ENCODE measurements at regions not wholly inside any gene's neighbourhood (a gene's known extent, or its start where the extent isn't known, plus 50 kb on each side); places are given as distances from the start of the nearest gene placed in this dataset.

- DNase-seq: no peak
- Histone ChIP-seq H3K9ac (ENCODE audit: low read depth in 2 of 2, low read length in 2 of 2) (no peak overlapping the region), H3K36me3 (no peaks in the 10 kb centered on the region), H3K9me3 (no peaks in the 10 kb centered on the region), H3K27me3 (no peaks in the 10 kb centered on the region), H3K4me1 (no peaks in the 10 kb centered on the region), H3K27ac (no peak overlapping the region), H3K4me3 (no peak overlapping the region)
- TF ChIP-seq, protein P1, sequence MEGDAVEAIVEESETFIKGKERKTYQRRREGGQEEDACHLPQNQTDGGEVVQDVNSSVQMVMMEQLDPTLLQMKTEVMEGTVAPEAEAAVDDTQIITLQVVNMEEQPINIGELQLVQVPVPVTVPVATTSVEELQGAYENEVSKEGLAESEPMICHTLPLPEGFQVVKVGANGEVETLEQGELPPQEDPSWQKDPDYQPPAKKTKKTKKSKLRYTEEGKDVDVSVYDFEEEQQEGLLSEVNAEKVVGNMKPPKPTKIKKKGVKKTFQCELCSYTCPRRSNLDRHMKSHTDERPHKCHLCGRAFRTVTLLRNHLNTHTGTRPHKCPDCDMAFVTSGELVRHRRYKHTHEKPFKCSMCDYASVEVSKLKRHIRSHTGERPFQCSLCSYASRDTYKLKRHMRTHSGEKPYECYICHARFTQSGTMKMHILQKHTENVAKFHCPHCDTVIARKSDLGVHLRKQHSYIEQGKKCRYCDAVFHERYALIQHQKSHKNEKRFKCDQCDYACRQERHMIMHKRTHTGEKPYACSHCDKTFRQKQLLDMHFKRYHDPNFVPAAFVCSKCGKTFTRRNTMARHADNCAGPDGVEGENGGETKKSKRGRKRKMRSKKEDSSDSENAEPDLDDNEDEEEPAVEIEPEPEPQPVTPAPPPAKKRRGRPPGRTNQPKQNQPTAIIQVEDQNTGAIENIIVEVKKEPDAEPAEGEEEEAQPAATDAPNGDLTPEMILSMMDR (IDR thresholded peaks at IDR 0.05): no peak
- intact Hi-C loops (cut with DNase I): no loop called here
These were observed 557.9 kb upstream of the ID4 start for GRCh38 chr6:19279273-19279684.

- Histone ChIP-seq H3K36me3 (no peaks in the 10 kb centered on the region), H3K27ac (no peak overlapping the region), H3K9me3 (no peaks in the 10 kb centered on the region), H3K4me1 (no peaks in the 10 kb centered on the region), H3K27me3 (no peaks in the 10 kb centered on the region), H3K9ac (ENCODE audit: low read depth in 2 of 2, low read length in 2 of 2) (no peak overlapping the region), H3K4me3 (no peak overlapping the region)
- TF ChIP-seq, protein P1 (IDR thresholded peaks at IDR 0.05): no peak
- intact Hi-C loops (cut with DNase I): no loop called here
- DNase-seq: no peak
These were observed 549.2 kb upstream of the ID4 start for GRCh38 chr6:19287928-19288327.

DNA sequence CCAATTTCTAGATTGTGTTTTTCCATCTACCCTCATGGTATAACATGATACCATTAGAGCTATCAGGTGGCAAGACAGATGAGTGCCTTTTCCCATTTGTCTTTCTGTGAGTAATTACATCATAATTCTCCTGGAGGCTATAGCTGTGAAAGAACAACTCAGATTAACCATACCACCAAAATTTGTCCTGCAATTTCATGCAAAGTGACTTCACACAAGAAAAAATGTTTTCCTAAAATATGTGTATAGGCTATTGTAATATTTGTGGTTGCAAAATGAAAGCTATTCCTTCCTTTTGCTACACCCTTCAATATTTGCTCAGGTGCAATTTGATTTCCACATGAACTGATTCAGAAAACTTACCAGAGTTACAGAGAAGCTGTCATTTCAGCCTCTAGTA lies 547.7 kb upstream of the ID4 start:
- Histone ChIP-seq H3K9me3 (no peaks in the 10 kb centered on the region), H3K27me3 (no peaks in the 10 kb centered on the region), H3K4me1 (no peaks in the 10 kb centered on the region), H3K27ac (no peak overlapping the region), H3K4me3 (no peak overlapping the region), H3K9ac (ENCODE audit: low read depth in 2 of 2, low read length in 2 of 2) (no peak overlapping the region), H3K36me3 (no peaks in the 10 kb centered on the region)
- intact Hi-C loops (cut with DNase I): no loop called here
- no peak for DNase-seq
- TF ChIP-seq, protein P1 (IDR thresholded peaks at IDR 0.05): no peak

DNA sequence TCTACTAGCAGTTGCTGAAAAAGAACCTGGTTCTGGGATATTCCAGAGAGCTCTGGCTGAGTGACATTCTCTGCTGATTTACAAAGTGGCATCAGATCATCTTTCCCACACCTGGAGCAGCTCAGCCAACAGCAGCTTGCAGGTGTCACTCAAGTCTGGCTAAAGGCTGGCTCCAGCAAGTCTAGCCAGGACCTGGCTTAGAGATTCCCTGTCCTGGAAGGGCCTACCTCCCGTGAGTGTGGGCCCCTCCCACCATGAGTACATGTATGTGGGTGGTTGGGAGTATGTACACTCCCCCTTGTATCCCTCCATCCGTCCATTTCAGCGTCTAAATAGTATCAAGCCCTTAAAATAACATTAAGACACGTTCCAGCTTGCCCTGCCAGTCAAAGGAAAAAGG lies 539.3 kb upstream of the ID4 start:
- intact Hi-C loops (cut with DNase I): no loop called here
- H3K9ac ChIP-seq (ENCODE audit: low read depth in 2 of 2, low read length in 2 of 2): no peak overlapping the region
- no peak overlapping the region for H3K4me3 ChIP-seq
- H3K4me1 ChIP-seq: no peaks in the 10 kb centered on the region
- no peak for DNase-seq
- TF ChIP-seq, protein P1 (IDR thresholded peaks at IDR 0.05): no peak
- no peak overlapping the region for H3K27ac ChIP-seq
- no peaks in the 10 kb centered on the region for H3K36me3 ChIP-seq
- H3K27me3 ChIP-seq: no peaks in the 10 kb centered on the region
- H3K9me3 ChIP-seq: no peaks in the 10 kb centered on the region

- H3K27me3 ChIP-seq: no peaks in the 10 kb centered on the region
- intact Hi-C loops (cut with DNase I): no loop called here
- no peaks in the 10 kb centered on the region for H3K9me3 ChIP-seq
These were observed 538.7 kb upstream of the ID4 start for GRCh38 chr6:19298421-19298820.

More at GRCh38 chr6:19298421-19298820, 538.7 kb upstream of the ID4 start:
- Histone ChIP-seq H3K4me3 (no peak overlapping the region), H3K9ac (ENCODE audit: low read depth in 2 of 2, low read length in 2 of 2) (no peak overlapping the region), H3K4me1 (no peaks in the 10 kb centered on the region), H3K27ac (no peak overlapping the region), H3K36me3 (no peaks in the 10 kb centered on the region)
- no peak for DNase-seq
- TF ChIP-seq, protein P1 (IDR thresholded peaks at IDR 0.05): no peak
